Naive B cell (primary cell): ENCODE measurements at regions not wholly inside any gene's neighbourhood (a gene's known extent, or its start where the extent isn't known, plus 50 kb on each side); places are given as distances from the start of the nearest gene placed in this dataset.
"Not testable (repeated sequence)": the region's sequence is repeated elsewhere in the genome, so short reads cannot be mapped to it uniquely, and the experiment has no call there.

Source experiments
- ATAC-seq, 2 donors: fragments of 150-1000 bp; cut with Tn5 transposase; 2 replicates each; pipeline ENCODE4 v1.10.0; 2021; ENCODE audit warnings: low read depth in 2 of 2, mild to moderate bottlenecking in 2 of 2, moderate library complexity in 2 of 2
- DNase-seq: peaks from one replicate; pipeline ENCODE4 v3.0.0; 2022
- H3K27ac Mint-ChIP-seq, 6 donors: one replicate each; pipeline ENCODE4 v1.8.0; 2020 to 2022; ENCODE audit warnings: mild to moderate bottlenecking in 6 of 6, mixed read lengths in 6 of 6, moderate library complexity in 5 of 6, inconsistent platforms in 2 of 6
- H3K27me3 Mint-ChIP-seq, 3 donors: one replicate each; pipeline ENCODE4 v1.8.0; 2021 to 2022; ENCODE audit warnings: mixed read lengths in 3 of 3, mild to moderate bottlenecking in 1 of 3
- H3K36me3 Mint-ChIP-seq, 2 donors: one replicate each; pipeline ENCODE4 v1.8.0; 2020 to 2022; ENCODE audit warnings: mixed read lengths in 2 of 2, inconsistent platforms in 1 of 2, mild to moderate bottlenecking in 1 of 2
- H3K4me1 Mint-ChIP-seq, 3 donors: one replicate each; pipeline ENCODE4 v1.8.0; 2020 to 2022; ENCODE audit warnings: mixed read lengths in 3 of 3, inconsistent platforms in 1 of 3, mild to moderate bottlenecking in 1 of 3, moderate library complexity in 1 of 3
- H3K4me3 Mint-ChIP-seq, 8 donors: one replicate each; pipeline ENCODE4 v1.8.0; 2020 to 2022; ENCODE audit warnings: mild to moderate bottlenecking in 8 of 8, mixed read lengths in 8 of 8, moderate library complexity in 8 of 8, inconsistent platforms in 2 of 8
- H3K9me3 Mint-ChIP-seq, 7 donors: one replicate each; pipeline ENCODE4 v1.8.0; 2020 to 2022; ENCODE audit warnings: mixed read lengths in 7 of 7, mild to moderate bottlenecking in 5 of 7, inconsistent platforms in 2 of 7, moderate library complexity in 1 of 7

DNA sequence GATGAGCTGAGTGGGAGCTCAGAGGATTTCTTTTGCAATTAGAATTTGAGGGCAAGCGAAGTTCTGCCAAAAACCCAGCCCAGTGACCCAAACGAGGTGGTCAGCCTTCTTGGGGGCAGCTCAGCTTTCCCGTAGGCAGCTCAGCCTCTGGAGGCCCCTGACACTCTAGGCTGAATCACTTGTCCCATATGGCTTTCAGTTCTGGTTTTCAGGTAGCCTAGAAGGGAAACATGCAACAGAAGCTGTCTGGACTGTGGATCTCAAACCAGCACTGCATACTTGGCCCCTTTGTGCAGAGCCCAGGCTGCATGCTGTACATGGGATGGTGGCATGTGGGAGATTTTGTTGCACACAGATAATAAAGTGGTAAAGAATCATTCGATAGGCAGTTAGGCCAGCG is 322.8 kb downstream of the ANKRD30A start:
- Mint-ChIP-seq H3K36me3 (no peaks in the 10 kb centered on the region), H3K27me3 (no peaks in the 10 kb centered on the region), H3K9me3 (peaks cover 6 to 26% (median 14%) of the 10 kb centered on the region in 7 donors), H3K4me3 (no peak overlapping the region), H3K4me1 (no peaks in the 10 kb centered on the region), H3K27ac (no peak overlapping the region)
- ATAC-seq: no peak
- no peak for DNase-seq

DNA sequence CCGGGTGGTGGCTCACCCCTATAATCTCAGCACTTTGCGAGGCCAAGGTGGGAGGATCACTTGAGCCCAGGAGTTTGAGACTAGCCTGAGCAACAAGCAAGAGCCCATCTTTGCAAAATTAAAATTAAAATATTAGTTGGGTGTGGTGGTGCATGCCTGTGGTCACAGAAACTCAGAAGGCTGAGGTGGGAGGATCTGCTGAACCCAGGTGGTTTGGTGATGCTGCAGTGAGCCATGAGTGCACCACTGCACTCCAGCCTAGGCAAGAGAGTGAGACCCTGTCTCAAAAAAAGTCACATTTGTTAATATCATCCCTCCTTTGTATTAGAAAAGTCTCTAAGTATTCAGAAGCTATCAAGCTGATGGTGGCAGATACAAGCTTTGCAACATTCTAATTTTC is 317.5 kb downstream of the ANKRD30A start:
- Mint-ChIP-seq H3K4me3 (no peak overlapping the region), H3K4me1 (no peaks in the 10 kb centered on the region), H3K36me3 (no peaks in the 10 kb centered on the region), H3K9me3 (peaks cover 2 to 27% (median 8%) of the 10 kb centered on the region in 7 donors), H3K27me3 (no peaks in the 10 kb centered on the region), H3K27ac (no peak overlapping the region)
- ATAC-seq (no peak), DNase-seq (no peak)

- H3K27ac Mint-ChIP-seq, H3K27me3 Mint-ChIP-seq, H3K4me3 Mint-ChIP-seq: not testable (repeated sequence)
Measured at GRCh38 chr10:37441224-37441623, 315.8 kb downstream of the ANKRD30A start.

DNA sequence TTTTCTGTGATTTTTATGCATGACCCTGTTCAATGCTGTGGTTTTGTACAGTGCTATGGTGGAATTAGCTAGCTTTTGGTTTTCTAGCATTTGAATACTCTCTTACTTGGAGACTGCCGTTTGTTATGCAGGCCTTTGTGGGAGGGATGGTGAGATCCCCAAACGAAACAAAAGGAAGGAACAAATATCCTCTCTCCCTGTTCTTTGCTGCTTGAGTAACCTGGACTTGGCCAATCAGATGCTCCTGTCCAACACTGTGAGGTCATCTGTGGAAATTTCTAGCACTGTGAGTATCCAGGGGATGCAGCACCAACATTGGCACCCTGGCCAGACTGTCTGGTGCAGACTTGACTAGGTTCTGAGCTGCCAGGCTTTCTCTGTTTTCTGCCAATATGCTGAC is 314.4 kb downstream of the ANKRD30A start:
- no peak overlapping the region for H3K27ac Mint-ChIP-seq
- DNase-seq (no peak), ATAC-seq (no peak)
- peaks cover 0 to 20% (median 3%) of the 10 kb centered on the region in 7 donors for H3K9me3 Mint-ChIP-seq
- no peaks in the 10 kb centered on the region for H3K36me3 Mint-ChIP-seq
- no peak overlapping the region for H3K4me3 Mint-ChIP-seq
- no peaks in the 10 kb centered on the region for H3K4me1 Mint-ChIP-seq
- H3K27me3 Mint-ChIP-seq: no peaks in the 10 kb centered on the region

More at GRCh38 chr10:37441224-37441623, 315.8 kb downstream of the ANKRD30A start:
- not testable (repeated sequence) for H3K4me1 Mint-ChIP-seq, ATAC-seq, DNase-seq, H3K36me3 Mint-ChIP-seq
- peaks cover 3 to 24% (median 8%) of the 10 kb centered on the region in 7 donors for H3K9me3 Mint-ChIP-seq

GRCh38 chr10:37436357-37436756 is 311.0 kb downstream of the ANKRD30A start:
- Mint-ChIP-seq H3K9me3 (peaks cover 0 to 8% (median 2%) of the 10 kb centered on the region in 7 donors), H3K4me1 (no peaks in the 10 kb centered on the region), H3K27ac (no peak overlapping the region), H3K27me3 (no peaks in the 10 kb centered on the region), H3K4me3 (no peak overlapping the region), H3K36me3 (no peaks in the 10 kb centered on the region)
- ATAC-seq: no peak
- DNase-seq: no peak

DNA sequence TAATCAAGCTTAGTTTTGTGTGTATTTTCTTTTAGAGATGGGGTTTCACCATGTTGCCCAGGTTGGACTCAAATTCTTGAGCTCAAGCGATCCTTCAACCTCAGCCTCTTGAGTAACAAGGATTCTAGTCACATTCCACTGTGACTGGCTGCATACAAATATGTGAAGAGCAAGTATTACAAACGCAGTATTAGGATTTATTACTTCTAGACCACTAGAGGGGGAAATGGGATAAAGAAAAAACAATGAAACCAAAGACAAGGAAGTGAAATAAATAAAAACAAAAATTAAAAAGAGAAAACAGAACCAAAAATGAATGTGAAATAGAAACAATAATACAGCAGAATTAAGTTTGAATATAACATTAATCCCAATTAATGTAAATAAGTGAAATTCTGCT is 308.7 kb downstream of the ANKRD30A start:
- Mint-ChIP-seq H3K4me3 (no peak overlapping the region), H3K36me3 (no peaks in the 10 kb centered on the region), H3K27ac (peak overlapping the region in 1 of 6 donors; percentile 29), H3K27me3 (no peaks in the 10 kb centered on the region), H3K4me1 (no peaks in the 10 kb centered on the region), H3K9me3 (peaks cover 0 to 8% (median 3%) of the 10 kb centered on the region in 7 donors)
- no peak for DNase-seq
- ATAC-seq: no peak
